IMR-90 (cell line): ENCODE measurements at regions not wholly inside any gene's neighbourhood (a gene's known extent, or its start where the extent isn't known, plus 50 kb on each side); places are given as distances from the start of the nearest gene placed in this dataset.

ENCODE experiments used
- ATAC-seq: fragments of 200-7000 bp; cut with Tn5 transposase; 2 replicates; pipeline ENCODE4 v1.9.1; 2020; ENCODE audit warnings: low read depth, mild to moderate bottlenecking, moderate library complexity
- BruUV-seq: library from RNA; stranded (reverse); fragments of 400-500 nt; replicated peaks from 2 replicates; lab custom pipeline; 2021; lab: Mats Ljungman, UMichigan
- CTCF ChIA-PET: fragments of 300-600 bp; formaldehyde crosslinking; extraction: SDS; loops from one replicate; lab custom pipeline; 2021; ENCODE audit warnings: antibody characterized with exemption; lab: Yijun Ruan, JAX
- POLR2A ChIA-PET: fragments of 300-600 bp; sonication (Branson Sonifier 250); formaldehyde crosslinking; loops from one replicate; lab custom pipeline; 2022; ENCODE audit warnings: antibody characterized with exemption; ENCODE audit not compliant: unreplicated experiment; lab: Charles Lee
- DNase-seq: peaks from one replicate; pipeline ENCODE4 v3.0.0; 2013
- H2AFZ ChIP-seq: replicated peaks from 2 replicates; pipeline ENCODE3; 2013; ENCODE audit warnings: low read length, mild to moderate bottlenecking; ENCODE audit not compliant: poor library complexity
- H2AK5ac ChIP-seq: 2 replicates; pipeline ENCODE4 v1.6.1; 2013; ENCODE audit warnings: low read depth, low read length, inconsistent platforms
- H2AK9ac ChIP-seq: replicated peaks from 2 replicates; pipeline ENCODE3; 2013; ENCODE audit warnings: mild to moderate bottlenecking, low read depth, low read length, moderate library complexity; ENCODE audit not compliant: poor library complexity
- H2BK120ac ChIP-seq: 2 replicates; pipeline ENCODE4 v1.6.1; 2013; ENCODE audit warnings: low read depth, low read length, inconsistent platforms
- H2BK15ac ChIP-seq: 3 replicates; pipeline ENCODE4 v1.6.1; 2013; ENCODE audit warnings: low read depth, low read length, inconsistent platforms
- H2BK20ac ChIP-seq: 2 replicates; pipeline ENCODE4 v1.6.1; 2013; ENCODE audit warnings: low read depth, mild to moderate bottlenecking, inconsistent platforms, low read length, moderate library complexity
- H2BK5ac ChIP-seq: 2 replicates; pipeline ENCODE4 v1.6.1; 2013; ENCODE audit warnings: mild to moderate bottlenecking, low read depth, low read length, inconsistent platforms; ENCODE audit not compliant: poor library complexity, severe bottlenecking
- H3K14ac ChIP-seq: replicated peaks from 2 replicates; pipeline ENCODE4 v1.6.1; 2013; ENCODE audit warnings: low read depth, low read length, inconsistent platforms
- H3K18ac ChIP-seq: 2 replicates; pipeline ENCODE4 v1.6.1; 2013; ENCODE audit warnings: low read depth, low read length, control low read depth
- H3K23ac ChIP-seq: 2 replicates; pipeline ENCODE4 v1.6.1; 2013; ENCODE audit warnings: low read depth, low read length, inconsistent platforms
- H3K27ac ChIP-seq: 2 replicates; pipeline ENCODE4 v1.5.1; 2013; ENCODE audit warnings: mild to moderate bottlenecking, control low read depth, low read length; ENCODE audit not compliant: insufficient read depth
- H3K27me3 ChIP-seq: 2 replicates; pipeline ENCODE4 v1.6.1; 2013; ENCODE audit warnings: low read length; ENCODE audit not compliant: control insufficient read depth, insufficient read depth
- H3K36me3 ChIP-seq: 2 replicates; pipeline ENCODE4 v1.6.1; 2013; ENCODE audit warnings: low read length, mixed read lengths; ENCODE audit not compliant: control insufficient read depth, insufficient read depth
- H3K4ac ChIP-seq: 2 replicates; pipeline ENCODE4 v1.6.1; 2013; ENCODE audit warnings: low read depth, low read length, inconsistent platforms
- H3K4me1 ChIP-seq: 2 replicates; pipeline ENCODE4 v1.6.1; 2013; ENCODE audit warnings: low read length, mixed read lengths; ENCODE audit not compliant: control insufficient read depth, insufficient read depth
- H3K4me2 ChIP-seq: 2 replicates; pipeline ENCODE4 v1.6.1; 2013; ENCODE audit warnings: low read depth, mild to moderate bottlenecking, control low read depth, low read length, moderate library complexity
- H3K4me3 ChIP-seq: 2 replicates; pipeline ENCODE4 v1.5.1; 2013; ENCODE audit warnings: low read depth, mild to moderate bottlenecking, control low read depth, low read length, moderate library complexity; ENCODE audit not compliant: insufficient read depth
- H3K56ac ChIP-seq: 2 replicates; pipeline ENCODE4 v1.6.1; 2013; ENCODE audit warnings: low read length, inconsistent platforms; ENCODE audit not compliant: insufficient read depth; ENCODE audit errors: extremely low read depth
- H3K79me1 ChIP-seq, 2 experiments: 2 replicates each; pipeline ENCODE4 v1.6.1; 2013; ENCODE audit warnings: low read length in 2 of 2, inconsistent platforms in 1 of 2, low read depth in 1 of 2
- H3K9ac ChIP-seq: 2 replicates; pipeline ENCODE4 v1.6.1; 2013; ENCODE audit warnings: low read depth, low read length, control low read depth
- H3K9me1 ChIP-seq: 2 replicates; pipeline ENCODE4 v1.6.1; 2013; ENCODE audit warnings: low read length, inconsistent platforms; ENCODE audit not compliant: insufficient read depth
- H3K9me3 ChIP-seq: 2 replicates; pipeline ENCODE4 v1.6.1; 2013; ENCODE audit warnings: low read length; ENCODE audit not compliant: control insufficient read depth, insufficient read depth
- H4K20me1 ChIP-seq: 2 replicates; pipeline ENCODE4 v1.6.1; 2013; ENCODE audit warnings: low read length, inconsistent platforms; ENCODE audit not compliant: insufficient read depth
- H4K5ac ChIP-seq: 2 replicates; pipeline ENCODE4 v1.6.1; 2013; ENCODE audit warnings: mild to moderate bottlenecking, low read depth, low read length, control low read depth
- H4K8ac ChIP-seq, 2 experiments: 2 replicates each; pipeline ENCODE4 v1.6.1; 2013; ENCODE audit warnings: low read depth in 2 of 2, low read length in 2 of 2, control low read depth in 1 of 2, inconsistent platforms in 1 of 2
- H4K91ac ChIP-seq: 2 replicates; pipeline ENCODE4 v1.6.1; 2013; ENCODE audit warnings: low read depth, low read length, inconsistent platforms; ENCODE audit not compliant: insufficient read depth
- BHLHE40 ChIP-seq: fragments of 150-350 bp; IDR thresholded peaks from 2 replicates; pipeline ENCODE4 v1.6.1; 2016; ENCODE audit warnings: mild to moderate bottlenecking, low read depth, low read length
- CEBPB ChIP-seq: IDR thresholded peaks from 2 replicates; pipeline ENCODE4 v1.6.1; 2012; ENCODE audit warnings: low read depth, low read length, improper control_type of control experiment
- CHD1 ChIP-seq: IDR thresholded peaks from 2 replicates; pipeline ENCODE4 v1.6.1; 2012; ENCODE audit warnings: low read depth, low read length, improper control_type of control experiment
- MAFK ChIP-seq: IDR thresholded peaks from 2 replicates; pipeline ENCODE4 v1.6.1; 2012; ENCODE audit warnings: low read depth, low read length, improper control_type of control experiment
- MAZ ChIP-seq: IDR thresholded peaks from 2 replicates; pipeline ENCODE4 v1.6.1; 2012; ENCODE audit warnings: low read depth, mild to moderate bottlenecking, low read length, improper control_type of control experiment, moderate library complexity, borderline replicate concordance
- MXI1 ChIP-seq: IDR thresholded peaks from 2 replicates; pipeline ENCODE4 v1.6.1; 2012; ENCODE audit warnings: low read depth, mild to moderate bottlenecking, low read length, moderate library complexity, borderline replicate concordance
- NFE2L2 ChIP-seq: fragments of 150-350 bp; IDR thresholded peaks from 2 replicates; pipeline ENCODE4 v1.6.1; 2016; ENCODE audit warnings: low read depth, mild to moderate bottlenecking, low read length
- RFX5 ChIP-seq: IDR thresholded peaks from 2 replicates; pipeline ENCODE4 v1.8.0; 2012; ENCODE audit warnings: low read depth, mild to moderate bottlenecking, low read length, moderate library complexity
- SMC3 ChIP-seq: fragments of 150-350 bp; IDR thresholded peaks from 2 replicates; pipeline ENCODE4 v1.6.1; 2016; ENCODE audit warnings: low read depth, mild to moderate bottlenecking, antibody characterized with exemption, low read length, moderate library complexity
- WGBS, 2 experiments: methylation state at CpG; one replicate each; pipeline versions ENCODE4 v1.1.5 to v1.1.7; 2013; ENCODE audit warnings: missing lambda C conversion rate in 2 of 2; ENCODE audit not compliant: insufficient read length in 1 of 2; ENCODE audit errors: extremely low coverage in 2 of 2; 5-methylcytosine and 5-hydroxymethylcytosine counted together
- dilution Hi-C: fragments of 300-500 bp; cut with HindIII; formaldehyde crosslinking; loops from one replicate; pipeline ENCODE4 v1.14.3; 2018; ENCODE audit warnings: low sequenced_read_pairs; ENCODE audit not compliant: unreplicated experiment
- in situ Hi-C: fragments of 300-500 bp; cut with MboI; formaldehyde crosslinking; loops from 3 replicates; pipeline ENCODE4 v1.14.3; 2019; ENCODE audit warnings: low sequenced_read_pairs, inconsistent platforms, mixed read lengths
- intact Hi-C: fragments of 100-400 bp; cut with micrococcal nuclease; formaldehyde crosslinking; loops from 2 replicates; pipeline ENCODE4 v1.10.0; 2022
- TF ChIP-seq, protein P1 (sequence below): fragments of 150-350 bp; IDR thresholded peaks from 2 replicates; pipeline ENCODE4 v1.6.1; 2016; ENCODE audit warnings: low read depth, mild to moderate bottlenecking, low read length, moderate library complexity, borderline replicate concordance
- TF ChIP-seq, protein P2 (sequence below): conservative IDR thresholded peaks from 2 replicates; pipeline ENCODE4 v1.5.1; 2012; ENCODE audit warnings: mild to moderate bottlenecking, low read depth, low read length, improper control_type of control experiment
- TF ChIP-seq, protein P3 (sequence below): fragments of 150-350 bp; IDR thresholded peaks from 2 replicates; pipeline ENCODE4 v1.6.1; 2017; ENCODE audit warnings: mild to moderate bottlenecking, antibody characterized with exemption, low read length, low read depth

DNA sequence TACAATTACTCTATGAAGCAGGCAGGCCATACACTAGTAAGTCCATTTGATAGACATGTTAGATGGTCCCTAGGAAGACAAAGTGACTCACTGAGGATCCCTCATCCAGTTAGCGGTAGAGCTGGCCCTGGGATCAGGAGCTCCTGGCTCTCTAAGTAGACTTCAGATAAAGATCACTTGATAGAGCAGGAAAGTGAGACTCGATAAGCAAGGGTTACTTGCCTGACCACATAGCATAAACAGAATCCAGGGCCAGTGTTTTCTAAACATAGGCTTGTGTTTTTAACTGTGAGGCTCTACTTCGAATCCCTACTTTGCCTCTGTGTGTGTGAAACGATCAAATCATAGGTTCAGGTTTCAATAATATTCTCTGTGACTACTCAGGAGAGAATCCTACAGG lies 355.2 kb upstream of the TRIB2 start:
- no peak overlapping the region for H3K9ac ChIP-seq
- CTCF ChIA-PET = no interaction called here

More for the DNA sequence above, 355.2 kb upstream of the TRIB2 start:
- no peaks in the 10 kb centered on the region; the same call in 1 of the 2 replicates for H3K4me1 ChIP-seq
- no TSS peak for BruUV-seq
- no peak overlapping the region for H3K23ac ChIP-seq
- no CpG with 5 or more reads among the region's 4 CpGs for WGBS, 2 experiments
- H2BK15ac ChIP-seq = no peak overlapping the region
- H3K9me3 ChIP-seq = no peaks in the 10 kb centered on the region
- no peak overlapping the region for H2BK5ac ChIP-seq
- DNase-seq (peak; percentile 34), ATAC-seq (peak; percentile 62)
- H4K5ac ChIP-seq = no peak overlapping the region
- H2BK120ac ChIP-seq = no peak overlapping the region
- no peak overlapping the region for H4K8ac ChIP-seq
- H2AK9ac ChIP-seq = no peak overlapping the region
- H3K4me3 ChIP-seq = no peak overlapping the region
- no peak overlapping the region; the same call in 1 of the 2 replicates for H3K4me2 ChIP-seq
- no peak overlapping the region for H3K4ac ChIP-seq
- no peaks in the 10 kb centered on the region for H3K79me1 ChIP-seq
- H3K27me3 ChIP-seq = no peaks in the 10 kb centered on the region
- TF ChIP-seq, protein P1, sequence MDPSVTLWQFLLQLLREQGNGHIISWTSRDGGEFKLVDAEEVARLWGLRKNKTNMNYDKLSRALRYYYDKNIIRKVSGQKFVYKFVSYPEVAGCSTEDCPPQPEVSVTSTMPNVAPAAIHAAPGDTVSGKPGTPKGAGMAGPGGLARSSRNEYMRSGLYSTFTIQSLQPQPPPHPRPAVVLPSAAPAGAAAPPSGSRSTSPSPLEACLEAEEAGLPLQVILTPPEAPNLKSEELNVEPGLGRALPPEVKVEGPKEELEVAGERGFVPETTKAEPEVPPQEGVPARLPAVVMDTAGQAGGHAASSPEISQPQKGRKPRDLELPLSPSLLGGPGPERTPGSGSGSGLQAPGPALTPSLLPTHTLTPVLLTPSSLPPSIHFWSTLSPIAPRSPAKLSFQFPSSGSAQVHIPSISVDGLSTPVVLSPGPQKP = no peak
- TF ChIP-seq NFE2L2 (no peak), CHD1 (no peak), CEBPB (no peak), BHLHE40 (no peak), RFX5 (no peak), MAZ (no peak), SMC3 (no peak), MAFK (no peak), MXI1 (no peak)
- TF ChIP-seq, protein P2, sequence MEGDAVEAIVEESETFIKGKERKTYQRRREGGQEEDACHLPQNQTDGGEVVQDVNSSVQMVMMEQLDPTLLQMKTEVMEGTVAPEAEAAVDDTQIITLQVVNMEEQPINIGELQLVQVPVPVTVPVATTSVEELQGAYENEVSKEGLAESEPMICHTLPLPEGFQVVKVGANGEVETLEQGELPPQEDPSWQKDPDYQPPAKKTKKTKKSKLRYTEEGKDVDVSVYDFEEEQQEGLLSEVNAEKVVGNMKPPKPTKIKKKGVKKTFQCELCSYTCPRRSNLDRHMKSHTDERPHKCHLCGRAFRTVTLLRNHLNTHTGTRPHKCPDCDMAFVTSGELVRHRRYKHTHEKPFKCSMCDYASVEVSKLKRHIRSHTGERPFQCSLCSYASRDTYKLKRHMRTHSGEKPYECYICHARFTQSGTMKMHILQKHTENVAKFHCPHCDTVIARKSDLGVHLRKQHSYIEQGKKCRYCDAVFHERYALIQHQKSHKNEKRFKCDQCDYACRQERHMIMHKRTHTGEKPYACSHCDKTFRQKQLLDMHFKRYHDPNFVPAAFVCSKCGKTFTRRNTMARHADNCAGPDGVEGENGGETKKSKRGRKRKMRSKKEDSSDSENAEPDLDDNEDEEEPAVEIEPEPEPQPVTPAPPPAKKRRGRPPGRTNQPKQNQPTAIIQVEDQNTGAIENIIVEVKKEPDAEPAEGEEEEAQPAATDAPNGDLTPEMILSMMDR = no peak
- TF ChIP-seq, protein P3, sequence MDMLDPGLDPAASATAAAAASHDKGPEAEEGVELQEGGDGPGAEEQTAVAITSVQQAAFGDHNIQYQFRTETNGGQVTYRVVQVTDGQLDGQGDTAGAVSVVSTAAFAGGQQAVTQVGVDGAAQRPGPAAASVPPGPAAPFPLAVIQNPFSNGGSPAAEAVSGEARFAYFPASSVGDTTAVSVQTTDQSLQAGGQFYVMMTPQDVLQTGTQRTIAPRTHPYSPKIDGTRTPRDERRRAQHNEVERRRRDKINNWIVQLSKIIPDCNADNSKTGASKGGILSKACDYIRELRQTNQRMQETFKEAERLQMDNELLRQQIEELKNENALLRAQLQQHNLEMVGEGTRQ = no peak
- no peak overlapping the region for H3K14ac ChIP-seq
- H3K9me1 ChIP-seq = no peaks in the 10 kb centered on the region
- no peak overlapping the region for H4K91ac ChIP-seq
- H3K27ac ChIP-seq = no peak overlapping the region
- intact Hi-C loops = no loop called here
- H2BK20ac ChIP-seq = no peak overlapping the region
- H2AFZ ChIP-seq = no peak overlapping the region
- H4K20me1 ChIP-seq = no peaks in the 10 kb centered on the region
- no peak overlapping the region for H3K18ac ChIP-seq
- in situ Hi-C loops = no loop called here
- dilution Hi-C loops = no loop called here
- no peak overlapping the region for H2AK5ac ChIP-seq
- H3K56ac ChIP-seq = no peak overlapping the region
- POLR2A ChIA-PET = no interaction called here
- no peaks in the 10 kb centered on the region for H3K36me3 ChIP-seq
